ENCODE measurements at regions not wholly inside any gene's neighbourhood (a gene's known extent, or its start where the extent isn't known, plus 50 kb on each side); places are given as distances from the start of the nearest gene placed in this dataset.

DNA sequence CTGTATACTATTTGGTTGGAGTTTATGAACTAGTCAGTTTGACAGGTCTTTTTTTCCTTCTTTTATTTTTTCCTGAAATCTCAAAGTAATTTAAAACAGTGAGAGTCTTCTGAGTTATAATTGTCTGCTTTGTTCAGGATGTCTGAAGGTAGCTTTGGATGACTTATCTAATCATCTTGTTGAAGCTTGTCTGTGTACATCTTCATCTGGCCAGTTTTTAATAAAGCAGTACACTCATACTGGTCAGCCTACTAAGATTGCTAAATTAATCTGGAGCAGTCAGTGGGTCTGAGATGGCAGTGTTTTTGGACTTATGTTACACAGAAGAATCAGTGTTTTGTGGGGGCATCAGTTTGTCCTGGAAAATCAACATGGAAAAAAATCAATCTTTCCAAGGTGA, 482.4 kb downstream of the CDH10 start:
- Histone ChIP-seq H3K9me3 (ENCODE audit: low read length) (no peaks in the 10 kb centered on the region), H3K4me1 (ENCODE audit: insufficient read depth, low read length, severe bottlenecking) (no peaks in the 10 kb centered on the region), H2AFZ (ENCODE audit: low read length) (no peak overlapping the region), H3K27ac (ENCODE audit: low read depth, low read length, poor library complexity, severe bottlenecking) (no peak overlapping the region), H4K20me1 (ENCODE audit: insufficient read depth, low read length) (no peaks in the 10 kb centered on the region), H3K4me3 (ENCODE audit: low read depth, low read length, poor library complexity, severe bottlenecking) (no peak overlapping the region), H3K36me3 (ENCODE audit: insufficient read depth, low read length) (no peaks in the 10 kb centered on the region), H3K9ac (ENCODE audit: low read length) (no peak overlapping the region), H3K4me2 (ENCODE audit: low read length) (no peak overlapping the region), H3K9me2 (ENCODE audit: low read depth, low read length) (no peaks in the 10 kb centered on the region), H3K27me3 (ENCODE audit: insufficient read depth, low read length) (no peaks in the 10 kb centered on the region), H3F3A (ENCODE audit: insufficient read depth, low read length) (no peaks in the 10 kb centered on the region), H3K79me2 (ENCODE audit: insufficient read depth, low read length) (no peaks in the 10 kb centered on the region)
- TF ChIP-seq, protein P1, sequence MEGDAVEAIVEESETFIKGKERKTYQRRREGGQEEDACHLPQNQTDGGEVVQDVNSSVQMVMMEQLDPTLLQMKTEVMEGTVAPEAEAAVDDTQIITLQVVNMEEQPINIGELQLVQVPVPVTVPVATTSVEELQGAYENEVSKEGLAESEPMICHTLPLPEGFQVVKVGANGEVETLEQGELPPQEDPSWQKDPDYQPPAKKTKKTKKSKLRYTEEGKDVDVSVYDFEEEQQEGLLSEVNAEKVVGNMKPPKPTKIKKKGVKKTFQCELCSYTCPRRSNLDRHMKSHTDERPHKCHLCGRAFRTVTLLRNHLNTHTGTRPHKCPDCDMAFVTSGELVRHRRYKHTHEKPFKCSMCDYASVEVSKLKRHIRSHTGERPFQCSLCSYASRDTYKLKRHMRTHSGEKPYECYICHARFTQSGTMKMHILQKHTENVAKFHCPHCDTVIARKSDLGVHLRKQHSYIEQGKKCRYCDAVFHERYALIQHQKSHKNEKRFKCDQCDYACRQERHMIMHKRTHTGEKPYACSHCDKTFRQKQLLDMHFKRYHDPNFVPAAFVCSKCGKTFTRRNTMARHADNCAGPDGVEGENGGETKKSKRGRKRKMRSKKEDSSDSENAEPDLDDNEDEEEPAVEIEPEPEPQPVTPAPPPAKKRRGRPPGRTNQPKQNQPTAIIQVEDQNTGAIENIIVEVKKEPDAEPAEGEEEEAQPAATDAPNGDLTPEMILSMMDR (IDR thresholded peaks at IDR 0.05; ENCODE audit: low read length), result no peak
- no peak for TF ChIP-seq EZH2 (IDR thresholded peaks at IDR 0.05; ENCODE audit: borderline replicate concordance, low read length)

DNA sequence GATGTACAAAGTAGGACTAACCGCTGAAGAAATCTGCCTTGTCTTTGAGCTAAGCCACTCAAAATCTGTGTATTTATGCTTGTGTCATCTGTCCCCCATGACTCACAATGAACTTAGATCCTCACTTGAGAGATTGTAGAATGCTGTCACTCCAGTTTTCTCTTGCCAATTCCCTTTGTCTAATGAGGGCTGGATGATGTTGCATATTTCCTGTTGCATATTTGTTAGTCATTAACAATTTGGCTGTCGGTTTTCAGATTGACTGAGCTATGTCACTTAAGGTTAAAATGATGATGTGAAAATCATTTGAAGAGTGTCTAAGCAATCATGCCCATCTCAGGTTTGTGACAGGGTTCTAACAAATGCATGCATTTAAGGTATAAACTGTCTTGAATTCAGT, 481.7 kb downstream of the CDH10 start:
- H4K20me1 ChIP-seq (ENCODE audit: insufficient read depth, low read length), result no peaks in the 10 kb centered on the region
- H3K9ac ChIP-seq (ENCODE audit: low read length), result no peak overlapping the region
- no peaks in the 10 kb centered on the region for H3F3A ChIP-seq (ENCODE audit: insufficient read depth, low read length)
- no peak for TF ChIP-seq EZH2 (IDR thresholded peaks at IDR 0.05; ENCODE audit: borderline replicate concordance, low read length)
- TF ChIP-seq, protein P1 (IDR thresholded peaks at IDR 0.05; ENCODE audit: low read length), result no peak
- H3K27ac ChIP-seq (ENCODE audit: low read depth, low read length, poor library complexity, severe bottlenecking), result no peak overlapping the region
- no peaks in the 10 kb centered on the region for H3K79me2 ChIP-seq (ENCODE audit: insufficient read depth, low read length)
- H3K9me3 ChIP-seq (ENCODE audit: low read length), result no peaks in the 10 kb centered on the region
- H3K9me2 ChIP-seq (ENCODE audit: low read depth, low read length), result no peaks in the 10 kb centered on the region
- no peak overlapping the region for H3K4me3 ChIP-seq (ENCODE audit: low read depth, low read length, poor library complexity, severe bottlenecking)
- H3K36me3 ChIP-seq (ENCODE audit: insufficient read depth, low read length), result no peaks in the 10 kb centered on the region
- H3K27me3 ChIP-seq (ENCODE audit: insufficient read depth, low read length), result no peaks in the 10 kb centered on the region
- H3K4me1 ChIP-seq (ENCODE audit: insufficient read depth, low read length, severe bottlenecking), result no peaks in the 10 kb centered on the region
- H2AFZ ChIP-seq (ENCODE audit: low read length), result no peak overlapping the region
- H3K4me2 ChIP-seq (ENCODE audit: low read length), result no peak overlapping the region

DNA sequence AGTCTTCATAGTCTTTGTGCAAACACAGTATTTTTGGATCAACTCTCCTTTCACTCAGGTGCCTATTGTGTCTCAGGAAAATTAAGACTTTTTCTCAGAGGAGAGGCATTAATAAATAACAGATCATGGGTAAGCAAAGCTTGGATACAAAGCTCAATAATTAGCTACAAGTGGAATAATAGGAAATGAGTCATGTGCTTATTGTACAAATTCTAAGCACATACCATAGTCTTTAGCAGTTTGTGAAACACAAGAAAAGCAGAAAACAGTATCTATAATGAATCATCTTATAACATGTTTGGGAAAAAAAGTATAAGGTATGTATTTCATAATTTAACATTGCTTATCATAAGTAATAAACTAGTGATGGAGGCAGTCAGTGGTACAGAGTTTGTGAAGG, 477.0 kb downstream of the CDH10 start:
- H3K27ac ChIP-seq (ENCODE audit: low read depth, low read length, poor library complexity, severe bottlenecking), result no peak overlapping the region

More for the DNA sequence above, 477.0 kb downstream of the CDH10 start:
- Histone ChIP-seq H3K36me3 (ENCODE audit: insufficient read depth, low read length) (no peaks in the 10 kb centered on the region), H3K27me3 (ENCODE audit: insufficient read depth, low read length) (no peaks in the 10 kb centered on the region), H3K4me2 (ENCODE audit: low read length) (no peak overlapping the region), H3K79me2 (ENCODE audit: insufficient read depth, low read length) (no peaks in the 10 kb centered on the region), H3K9me3 (ENCODE audit: low read length) (no peaks in the 10 kb centered on the region), H3K4me1 (ENCODE audit: insufficient read depth, low read length, severe bottlenecking) (no peaks in the 10 kb centered on the region), H3K9ac (ENCODE audit: low read length) (no peak overlapping the region), H2AFZ (ENCODE audit: low read length) (no peak overlapping the region), H4K20me1 (ENCODE audit: insufficient read depth, low read length) (no peaks in the 10 kb centered on the region), H3F3A (ENCODE audit: insufficient read depth, low read length) (no peaks in the 10 kb centered on the region), H3K4me3 (ENCODE audit: low read depth, low read length, poor library complexity, severe bottlenecking) (no peak overlapping the region), H3K9me2 (ENCODE audit: low read depth, low read length) (no peaks in the 10 kb centered on the region)
- TF ChIP-seq EZH2 (IDR thresholded peaks at IDR 0.05; ENCODE audit: borderline replicate concordance, low read length), result no peak
- TF ChIP-seq, protein P1 (IDR thresholded peaks at IDR 0.05; ENCODE audit: low read length), result no peak
